K562 (cell line): ENCODE measurements at regions not wholly inside any gene's neighbourhood (a gene's known extent, or its start where the extent isn't known, plus 50 kb on each side); places are given as distances from the start of the nearest gene placed in this dataset.

Experiments used
- ATAC-seq: fragments of 200-7000 bp; cut with Tn5 transposase; 3 replicates; pipeline ENCODE4 v1.9.1; 2020; ENCODE audit warnings: moderate library complexity
- BruUV-seq: library from RNA; stranded (reverse); fragments of 400-500 nt; replicated peaks from 2 replicates; lab custom pipeline; 2021; lab: Mats Ljungman, UMichigan
- CTCF ChIA-PET: fragments of 300-600 bp; formaldehyde crosslinking; extraction: SDS; loops from one replicate; lab custom pipeline; 2021; ENCODE audit warnings: low intra/inter-chr PET ratio; lab: Yijun Ruan, JAX
- POLR2A ChIA-PET: fragments of 300-600, 350-650 bp; sonication (Branson Sonifier 250); formaldehyde crosslinking; extraction: SDS; loops from one replicate; lab custom pipeline; 2021; ENCODE audit warnings: antibody characterized with exemption, inconsistent platforms; lab: Yijun Ruan, JAX
- DNase-seq, 4 experiments: peaks; one replicate each; pipeline versions ENCODE4 v3.0.0 to v3.0.0-alpha.2; 2011 to 2018; ENCODE audit warnings: low spot score in 3 of 4, mixed read lengths in 3 of 4; ENCODE audit errors: extremely low read depth in 1 of 4
- FAIRE-seq: peaks from 2 replicates; lab custom pipeline; 2011; peaks lifted over from hg19 to GRCh38; lab: Jason Lieb, UNC
- H2AFZ ChIP-seq: 2 replicates; pipeline ENCODE4 v1.6.0; 2011; ENCODE audit warnings: low read depth, low read length, control low read depth, inconsistent platforms
- H3K27ac ChIP-seq: fragments of 200-600 bp; 3 replicates; pipeline ENCODE4 v1.8.0; 2011; ENCODE audit warnings: low read depth, mild to moderate bottlenecking, control low read depth, inconsistent platforms, low read length, moderate library complexity, mixed read lengths; ENCODE audit errors: extremely low read depth
- H3K27me3 ChIP-seq, 2 experiments: fragments of 300-600 bp in 1 of 2; 2 replicates in 1 of 2; 3 replicates in 1 of 2; pipeline versions ENCODE4 v1.6.0 to v1.8.0; 2011; ENCODE audit warnings: inconsistent platforms in 2 of 2, low read length in 2 of 2, mild to moderate bottlenecking in 1 of 2, mixed read lengths in 1 of 2, moderate library complexity in 1 of 2; ENCODE audit not compliant: control insufficient read depth in 2 of 2, insufficient read depth in 2 of 2
- H3K36me3 ChIP-seq: fragments of 300-600 bp; 3 replicates; pipeline ENCODE4 v1.8.0; 2011; ENCODE audit warnings: mild to moderate bottlenecking, low read length, inconsistent platforms; ENCODE audit not compliant: control insufficient read depth, insufficient read depth
- H3K4me1 ChIP-seq, 2 experiments: fragments of 200-600 bp in 1 of 2; replicated peaks in 1 of 2; 2 replicates in 1 of 2; 3 replicates in 1 of 2; pipeline versions ENCODE4 v1.5.1 to v1.8.0; 2011; ENCODE audit warnings: inconsistent platforms in 2 of 2, low read length in 2 of 2, mild to moderate bottlenecking in 1 of 2, mixed read lengths in 1 of 2, moderate library complexity in 1 of 2; ENCODE audit not compliant: control insufficient read depth in 2 of 2, insufficient read depth in 2 of 2
- H3K4me2 ChIP-seq: 2 replicates; pipeline ENCODE4 v1.6.1; 2011; ENCODE audit warnings: low read length, control low read depth, inconsistent platforms, mixed read lengths; ENCODE audit not compliant: insufficient read depth
- H3K4me3 ChIP-seq: fragments of 200-600 bp; sonication (generic), shearing (Covaris generic); 2 replicates; pipeline ENCODE4 v1.5.1; 2016; ENCODE audit warnings: control low read depth, inconsistent platforms
- H3K79me2 ChIP-seq: fragments of 200-600 bp; 3 replicates; pipeline ENCODE4 v1.8.0; 2011; ENCODE audit warnings: low read length, inconsistent platforms; ENCODE audit not compliant: control insufficient read depth, insufficient read depth
- H3K9ac ChIP-seq, 2 experiments: 2 replicates each; pipeline versions ENCODE4 v1.6.0 to v1.6.1; 2011; ENCODE audit warnings: low read depth in 2 of 2, low read length in 2 of 2, control low read depth in 1 of 2, inconsistent platforms in 1 of 2, mild to moderate bottlenecking in 1 of 2, mixed read lengths in 1 of 2; ENCODE audit not compliant: insufficient read depth in 1 of 2
- H3K9me1 ChIP-seq: one replicate; pipeline ENCODE4 v1.6.0; 2011; ENCODE audit warnings: inconsistent platforms, mild to moderate bottlenecking, low read length, moderate library complexity; ENCODE audit not compliant: control insufficient read depth, insufficient read depth
- H3K9me3 ChIP-seq: replicated peaks from 2 replicates; pipeline ENCODE4 v1.5.1; 2011; ENCODE audit warnings: low read depth, low read length, inconsistent platforms; ENCODE audit not compliant: control insufficient read depth, insufficient read depth
- H4K20me1 ChIP-seq: replicated peaks from 2 replicates; pipeline ENCODE4 v1.6.1; 2011; ENCODE audit warnings: low read length, inconsistent platforms, mixed read lengths; ENCODE audit not compliant: control insufficient read depth, insufficient read depth
- CHD4 ChIP-seq: fragments of 200-600 bp; sonication (generic); IDR thresholded peaks from 3 replicates; pipeline ENCODE4 v1.6.1; 2012; ENCODE audit warnings: low read depth, mild to moderate bottlenecking, mixed read lengths, low read length, inconsistent platforms; ENCODE audit not compliant: insufficient read depth, insufficient replicate concordance, poor library complexity, severe bottlenecking
- DMBX1 ChIP-seq: fragments of 250-450 bp; sonication (Bioruptor Pico); IDR thresholded peaks from 2 replicates; pipeline ENCODE4 v1.8.0; 2022; ENCODE audit warnings: inconsistent platforms, mild to moderate bottlenecking, moderate library complexity, borderline replicate concordance
- EGR1 ChIP-seq: fragments of 450-650 bp; conservative IDR thresholded peaks from 2 replicates; pipeline ENCODE4 v1.6.1; 2017; ENCODE audit warnings: mild to moderate bottlenecking
- HLTF ChIP-seq: fragments of 450-650 bp; IDR thresholded peaks from 2 replicates; pipeline ENCODE4 v1.6.1; 2016
- HNRNPL ChIP-seq: fragments of 200-400 bp; formaldehyde crosslinking; IDR thresholded peaks from 2 replicates; pipeline ENCODE4 v1.6.1; 2017; ENCODE audit warnings: low read depth, mild to moderate bottlenecking, low read length
- HSF4 ChIP-seq: fragments of 250-450 bp; sonication (Bioruptor Pico); IDR thresholded peaks from 2 replicates; pipeline ENCODE4 v2.1.2; 2022; ENCODE audit warnings: mild to moderate bottlenecking, moderate library complexity, borderline replicate concordance
- JUNB ChIP-seq: fragments of 450-650 bp; formaldehyde crosslinking; conservative IDR thresholded peaks from 2 replicates; pipeline ENCODE4 v1.4.0; 2020; ENCODE audit warnings: mild to moderate bottlenecking
- MYNN ChIP-seq, 2 experiments: sonication (generic); formaldehyde crosslinking in 1 of 2; IDR thresholded peaks; 2 replicates each; pipeline versions ENCODE4 v1.5.0 to v1.6.1; 2016 to 2020; ENCODE audit warnings: antibody characterized with exemption in 1 of 2, missing genetic modification reagents in 1 of 2
- NFE2 ChIP-seq: IDR thresholded peaks from 2 replicates; pipeline ENCODE4 v1.6.1; 2014; ENCODE audit warnings: antibody characterized with exemption, low read depth
- PCBP1 ChIP-seq: fragments of 200-400 bp; formaldehyde crosslinking; IDR thresholded peaks from 2 replicates; pipeline ENCODE4 v1.6.1; 2018; ENCODE audit warnings: mild to moderate bottlenecking, low read depth, low read length; ENCODE audit not compliant: poor library complexity, severe bottlenecking
- POU5F1 ChIP-seq: fragments of 150-350 bp; IDR thresholded peaks from 2 replicates; pipeline ENCODE4 v1.6.1; 2014; ENCODE audit warnings: borderline replicate concordance, low read length, low read depth, mild to moderate bottlenecking; ENCODE audit not compliant: partially characterized antibody
- SOX6 ChIP-seq: fragments of 450-650 bp; IDR thresholded peaks from 2 replicates; pipeline ENCODE4 v1.6.1; 2014; ENCODE audit warnings: mild to moderate bottlenecking
- SREBF2 ChIP-seq: sonication (generic); formaldehyde crosslinking; IDR thresholded peaks from 2 replicates; pipeline ENCODE4 v1.4.0; 2020; ENCODE audit warnings: mild to moderate bottlenecking, missing genetic modification reagents
- STAT5B ChIP-seq: fragments of 250-450 bp; sonication (Bioruptor Pico); IDR thresholded peaks from 2 replicates; pipeline ENCODE4 v1.8.0; 2021; ENCODE audit warnings: mild to moderate bottlenecking, inconsistent platforms
- ZNF584 ChIP-seq: fragments of 200-800 bp; sonication (Bioruptor generic); IDR thresholded peaks from 2 replicates; pipeline ENCODE4 v1.6.1; 2016; ENCODE audit warnings: low read depth, mild to moderate bottlenecking, missing genetic modification characterization, missing compliant biosample characterization
- ZNF79 ChIP-seq: fragments of 250-450 bp; sonication (Bioruptor Pico); IDR thresholded peaks from 2 replicates; pipeline ENCODE4 v1.4.0; 2020; ENCODE audit warnings: low read depth, mild to moderate bottlenecking, moderate library complexity
- WGBS: fragments of 100-300 bp; shearing (Covaris generic); methylation state at CpG from one replicate; pipeline ENCODE4 v1.1.6; 2016; ENCODE audit warnings: low coverage, mixed read lengths; ENCODE audit not compliant: insufficient coverage; ENCODE audit errors: missing lambda C conversion rate; 5-methylcytosine and 5-hydroxymethylcytosine counted together
- in situ Hi-C: fragments of 300-500 bp; cut with MboI; formaldehyde crosslinking; loops from 4 replicates; pipeline ENCODE4 v1.15.0; 2018; ENCODE audit warnings: inconsistent platforms, mixed read lengths
- intact Hi-C: fragments of 100-400 bp; cut with micrococcal nuclease; formaldehyde crosslinking; loops from 2 replicates; pipeline ENCODE4 v1.14.2; 2022
- TF ChIP-seq, protein P1 (sequence below): sonication (generic); formaldehyde crosslinking; IDR thresholded peaks from 2 replicates; pipeline ENCODE4 v1.8.0; 2022; ENCODE audit warnings: missing genetic modification reagents, mild to moderate bottlenecking, borderline replicate concordance
- TF ChIP-seq, protein P2 (sequence below): fragments of 450-650 bp; conservative IDR thresholded peaks from 2 replicates; pipeline ENCODE4 v1.6.1; 2016; ENCODE audit warnings: missing genetic modification characterization, low read depth, mild to moderate bottlenecking, missing compliant biosample characterization, moderate library complexity

DNA sequence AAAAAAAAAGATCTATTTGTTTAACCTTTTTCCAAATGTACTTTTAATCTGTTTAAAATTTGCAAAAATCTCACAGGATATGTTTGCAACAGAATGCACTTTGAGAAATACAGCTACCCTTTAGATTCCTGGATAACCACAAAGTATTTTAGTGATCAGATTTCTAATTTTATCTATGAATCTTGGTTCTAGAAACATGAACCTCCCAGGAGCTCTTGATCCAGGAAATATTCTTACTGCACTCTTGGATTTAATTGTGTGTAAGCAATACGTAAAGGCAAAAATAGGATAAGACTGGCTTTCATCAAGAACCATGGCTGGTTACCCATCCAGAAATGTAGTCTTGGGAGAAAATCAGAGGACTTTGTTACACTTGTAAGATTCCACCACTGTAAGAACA lies 1581.8 kb upstream of the WWC1 start:
- no peak for DNase-seq
- Histone ChIP-seq H3K79me2 (no peaks in the 10 kb centered on the region), H3K27me3 (no peaks in the 10 kb centered on the region), H4K20me1 (no peaks in the 10 kb centered on the region), H3K4me3 (no peak overlapping the region), H3K4me2 (no peak overlapping the region), H3K9me3 (no peaks in the 10 kb centered on the region), H3K9me1 (no peaks in the 10 kb centered on the region), H3K4me1 (no peaks in the 10 kb centered on the region), H3K27ac (no peak overlapping the region), H2AFZ (no peak overlapping the region), H3K36me3 (no peaks in the 10 kb centered on the region), H3K9ac (no peak overlapping the region)
- intact Hi-C loops (no loop called here), in situ Hi-C loops (no loop called here)
- CTCF ChIA-PET: no interaction called here
- ATAC-seq: no peak
- no peak for FAIRE-seq
- no TSS peak for BruUV-seq
- POLR2A ChIA-PET: no interaction called here
- WGBS: 0% methylated on average over 1 of the region's 1 CpG
- TF ChIP-seq ZNF79 (CRISPR knock-in tag) (no peak), SREBF2 (no peak), ZNF584 (CRISPR knock-in tag) (no peak), JUNB (no peak), EGR1 (no peak), DMBX1 (CRISPR knock-in tag) (no peak), PCBP1 (no peak), HNRNPL (no peak), NFE2 (no peak), POU5F1 (no peak), HSF4 (CRISPR knock-in tag) (no peak), MYNN (IDR thresholded peaks at IDR 0.05) (no peak), MYNN (CRISPR knock-in tag; IDR thresholded peaks at IDR 0.05) (no peak), STAT5B (no peak), SOX6 (no peak), HLTF (no peak), CHD4 (no peak)
- TF ChIP-seq, protein P1, sequence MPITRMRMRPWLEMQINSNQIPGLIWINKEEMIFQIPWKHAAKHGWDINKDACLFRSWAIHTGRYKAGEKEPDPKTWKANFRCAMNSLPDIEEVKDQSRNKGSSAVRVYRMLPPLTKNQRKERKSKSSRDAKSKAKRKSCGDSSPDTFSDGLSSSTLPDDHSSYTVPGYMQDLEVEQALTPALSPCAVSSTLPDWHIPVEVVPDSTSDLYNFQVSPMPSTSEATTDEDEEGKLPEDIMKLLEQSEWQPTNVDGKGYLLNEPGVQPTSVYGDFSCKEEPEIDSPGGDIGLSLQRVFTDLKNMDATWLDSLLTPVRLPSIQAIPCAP (CRISPR knock-in tag): no peak
- TF ChIP-seq, protein P2, sequence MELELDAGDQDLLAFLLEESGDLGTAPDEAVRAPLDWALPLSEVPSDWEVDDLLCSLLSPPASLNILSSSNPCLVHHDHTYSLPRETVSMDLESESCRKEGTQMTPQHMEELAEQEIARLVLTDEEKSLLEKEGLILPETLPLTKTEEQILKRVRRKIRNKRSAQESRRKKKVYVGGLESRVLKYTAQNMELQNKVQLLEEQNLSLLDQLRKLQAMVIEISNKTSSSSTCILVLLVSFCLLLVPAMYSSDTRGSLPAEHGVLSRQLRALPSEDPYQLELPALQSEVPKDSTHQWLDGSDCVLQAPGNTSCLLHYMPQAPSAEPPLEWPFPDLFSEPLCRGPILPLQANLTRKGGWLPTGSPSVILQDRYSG (tag): no peak
